OCI-LY1 (cell line): ENCODE measurements at regions not wholly inside any gene's neighbourhood (a gene's known extent, or its start where the extent isn't known, plus 50 kb on each side); places are given as distances from the start of the nearest gene placed in this dataset.

Experiments used
- H2AFZ ChIP-seq: fragments of 200-600 bp; sonication (generic), shearing (Covaris generic); 2 replicates; pipeline ENCODE4 v1.6.0; 2014; ENCODE audit warnings: antibody characterized with exemption, mild to moderate bottlenecking, low read length
- H3F3A ChIP-seq: fragments of 200-600 bp; sonication (generic), shearing (Covaris generic); 2 replicates; pipeline ENCODE4 v1.6.0; 2014; ENCODE audit warnings: mild to moderate bottlenecking, antibody characterized with exemption, low read length, moderate library complexity; ENCODE audit not compliant: insufficient read depth
- H3K27ac ChIP-seq: fragments of 200-600 bp; sonication (generic); 2 replicates; pipeline ENCODE4 v1.5.1; 2014; ENCODE audit warnings: low read length, mixed run types, mild to moderate bottlenecking, low read depth; ENCODE audit not compliant: poor library complexity, severe bottlenecking
- H3K27me3 ChIP-seq: fragments of 200-600 bp; sonication (generic); 2 replicates; pipeline ENCODE4 v1.6.0; 2014; ENCODE audit warnings: antibody characterized with exemption, mild to moderate bottlenecking, low read length, moderate library complexity; ENCODE audit not compliant: insufficient read depth
- H3K36me3 ChIP-seq: fragments of 200-600 bp; sonication (generic); 2 replicates; pipeline ENCODE4 v1.6.1; 2014; ENCODE audit warnings: mild to moderate bottlenecking, antibody characterized with exemption, low read length, moderate library complexity, mixed read lengths; ENCODE audit not compliant: insufficient read depth
- H3K4me1 ChIP-seq: fragments of 200-600 bp; sonication (generic); 2 replicates; pipeline ENCODE4 v1.5.1; 2014; ENCODE audit warnings: mild to moderate bottlenecking, low read length, moderate library complexity; ENCODE audit not compliant: insufficient read depth, severe bottlenecking
- H3K4me2 ChIP-seq: fragments of 200-600 bp; sonication (generic), shearing (Covaris generic); 2 replicates; pipeline ENCODE4 v1.6.1; 2014; ENCODE audit warnings: low read length
- H3K4me3 ChIP-seq: fragments of 200-600 bp; sonication (generic); 2 replicates; pipeline ENCODE4 v1.5.1; 2014; ENCODE audit warnings: low read length, low read depth, mild to moderate bottlenecking, mixed read lengths; ENCODE audit not compliant: poor library complexity, severe bottlenecking
- H3K79me2 ChIP-seq: fragments of 200-600 bp; shearing (Covaris generic); 2 replicates; pipeline ENCODE4 v1.6.1; 2016; ENCODE audit warnings: mixed run types, low read length, mixed read lengths; ENCODE audit not compliant: insufficient read depth
- H3K9ac ChIP-seq: fragments of 200-600 bp; sonication (generic), shearing (Covaris generic); 2 replicates; pipeline ENCODE4 v1.6.1; 2014; ENCODE audit warnings: mild to moderate bottlenecking, low read length, mixed read lengths
- H3K9me2 ChIP-seq: fragments of 200-600 bp; sonication (generic), shearing (Covaris generic); 2 replicates; pipeline ENCODE4 v1.6.1; 2014; ENCODE audit warnings: low read depth, mild to moderate bottlenecking, low read length, mixed read lengths
- H3K9me3 ChIP-seq: fragments of 200-600 bp; shearing (Covaris generic); 2 replicates; pipeline ENCODE4 v1.6.1; 2014; ENCODE audit warnings: low read length, mixed read lengths
- H4K20me1 ChIP-seq: fragments of 200-600 bp; sonication (generic), shearing (Covaris generic); 2 replicates; pipeline ENCODE4 v1.6.0; 2016; ENCODE audit warnings: mild to moderate bottlenecking, low read length; ENCODE audit not compliant: insufficient read depth
- EZH2 ChIP-seq: fragments of 200-600 bp; sonication (generic), shearing (Covaris generic); IDR thresholded peaks from 2 replicates; pipeline ENCODE4 v1.8.0; 2017; ENCODE audit warnings: borderline replicate concordance, mixed run types, mild to moderate bottlenecking, antibody characterized with exemption, low read length, moderate library complexity, mixed read lengths
- TF ChIP-seq, protein P1 (sequence below): fragments of 200-600 bp; sonication (generic), shearing (Covaris generic); IDR thresholded peaks from 2 replicates; pipeline ENCODE4 v1.5.1; 2017; ENCODE audit warnings: mild to moderate bottlenecking, antibody characterized with exemption, low read length, moderate library complexity, mixed read lengths

DNA sequence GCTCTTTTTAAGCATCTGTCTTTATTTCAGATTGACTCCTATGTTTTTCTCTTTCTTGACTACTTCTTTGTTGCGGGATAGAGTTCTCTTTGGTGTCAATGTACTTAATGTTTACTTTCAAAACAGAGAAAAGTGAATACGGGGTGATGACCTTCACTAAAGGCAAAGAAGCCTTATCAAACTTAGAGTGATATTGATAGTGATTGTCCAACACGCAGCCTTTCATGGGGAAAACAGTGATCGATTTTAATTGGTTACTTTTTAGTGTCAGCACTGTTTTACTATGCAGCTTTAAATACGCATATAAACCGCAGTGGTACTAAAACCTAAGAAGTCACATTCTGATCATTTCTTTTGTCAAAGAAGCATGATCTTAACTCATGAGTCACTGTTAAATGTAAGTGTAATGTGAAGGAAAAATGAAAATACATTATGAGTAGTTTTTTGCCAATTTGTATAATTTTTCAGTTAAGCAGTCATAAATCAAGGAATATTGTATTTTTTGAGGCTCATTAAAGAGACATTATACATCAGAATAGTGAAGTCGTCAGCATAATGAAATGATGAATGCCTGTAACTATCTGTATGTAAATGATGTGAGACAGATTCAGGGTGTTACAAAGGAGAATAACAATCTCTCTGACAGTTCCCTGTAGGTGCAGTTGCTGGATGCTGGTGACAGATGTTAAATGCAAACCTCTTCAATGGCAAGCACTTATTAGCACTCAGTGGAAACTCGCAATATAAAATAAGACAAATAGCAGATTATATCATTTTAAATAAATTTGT, 2082.8 kb upstream of the TENM3 start:
- Histone ChIP-seq H3K4me1 (peaks cover 41% of the 10 kb centered on the region), H3K36me3 (no peaks in the 10 kb centered on the region), H3K9ac (no peak overlapping the region), H3K9me2 (no peaks in the 10 kb centered on the region), H4K20me1 (no peaks in the 10 kb centered on the region), H3K4me2 (peak overlapping the region; percentile 23; the same call in 1 of the 2 replicates), H3K27ac (peak overlapping the region; percentile 39), H2AFZ (no peak overlapping the region), H3K27me3 (no peaks in the 10 kb centered on the region), H3F3A (no peaks in the 10 kb centered on the region), H3K4me3 (no peak overlapping the region), H3K9me3 (no peaks in the 10 kb centered on the region), H3K79me2 (no peaks in the 10 kb centered on the region)
- TF ChIP-seq, protein P1, sequence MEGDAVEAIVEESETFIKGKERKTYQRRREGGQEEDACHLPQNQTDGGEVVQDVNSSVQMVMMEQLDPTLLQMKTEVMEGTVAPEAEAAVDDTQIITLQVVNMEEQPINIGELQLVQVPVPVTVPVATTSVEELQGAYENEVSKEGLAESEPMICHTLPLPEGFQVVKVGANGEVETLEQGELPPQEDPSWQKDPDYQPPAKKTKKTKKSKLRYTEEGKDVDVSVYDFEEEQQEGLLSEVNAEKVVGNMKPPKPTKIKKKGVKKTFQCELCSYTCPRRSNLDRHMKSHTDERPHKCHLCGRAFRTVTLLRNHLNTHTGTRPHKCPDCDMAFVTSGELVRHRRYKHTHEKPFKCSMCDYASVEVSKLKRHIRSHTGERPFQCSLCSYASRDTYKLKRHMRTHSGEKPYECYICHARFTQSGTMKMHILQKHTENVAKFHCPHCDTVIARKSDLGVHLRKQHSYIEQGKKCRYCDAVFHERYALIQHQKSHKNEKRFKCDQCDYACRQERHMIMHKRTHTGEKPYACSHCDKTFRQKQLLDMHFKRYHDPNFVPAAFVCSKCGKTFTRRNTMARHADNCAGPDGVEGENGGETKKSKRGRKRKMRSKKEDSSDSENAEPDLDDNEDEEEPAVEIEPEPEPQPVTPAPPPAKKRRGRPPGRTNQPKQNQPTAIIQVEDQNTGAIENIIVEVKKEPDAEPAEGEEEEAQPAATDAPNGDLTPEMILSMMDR, result no peak
- no peak for TF ChIP-seq EZH2

DNA sequence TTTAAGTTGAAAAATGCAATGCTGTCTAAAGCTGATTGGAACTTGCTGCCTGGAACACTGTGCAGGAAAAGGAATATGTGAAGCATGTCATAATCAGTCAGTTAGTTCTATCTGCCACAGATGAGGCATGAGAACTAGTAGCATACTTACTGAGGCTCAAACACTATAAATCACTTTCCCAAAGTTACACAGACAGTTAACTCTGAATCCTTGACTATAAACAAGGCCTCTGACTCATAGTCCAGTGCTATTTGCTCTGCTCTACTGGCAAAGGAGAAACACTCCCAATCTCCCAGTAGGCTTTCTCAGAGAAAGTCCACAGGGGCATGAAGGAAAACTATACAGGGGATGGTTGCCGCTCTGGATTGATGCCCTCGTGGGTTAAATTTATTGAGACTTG, 2078.4 kb upstream of the TENM3 start:
- Histone ChIP-seq H3K4me2 (no peak overlapping the region), H3K36me3 (no peaks in the 10 kb centered on the region), H3K4me1 (peaks cover 15% of the 10 kb centered on the region), H3K27me3 (no peaks in the 10 kb centered on the region), H3K27ac (no peak overlapping the region), H4K20me1 (no peaks in the 10 kb centered on the region), H2AFZ (no peak overlapping the region), H3K9me3 (no peaks in the 10 kb centered on the region), H3F3A (no peaks in the 10 kb centered on the region), H3K9me2 (no peaks in the 10 kb centered on the region), H3K79me2 (no peaks in the 10 kb centered on the region), H3K4me3 (no peak overlapping the region), H3K9ac (no peak overlapping the region)
- TF ChIP-seq, protein P1, result no peak
- no peak for TF ChIP-seq EZH2

DNA sequence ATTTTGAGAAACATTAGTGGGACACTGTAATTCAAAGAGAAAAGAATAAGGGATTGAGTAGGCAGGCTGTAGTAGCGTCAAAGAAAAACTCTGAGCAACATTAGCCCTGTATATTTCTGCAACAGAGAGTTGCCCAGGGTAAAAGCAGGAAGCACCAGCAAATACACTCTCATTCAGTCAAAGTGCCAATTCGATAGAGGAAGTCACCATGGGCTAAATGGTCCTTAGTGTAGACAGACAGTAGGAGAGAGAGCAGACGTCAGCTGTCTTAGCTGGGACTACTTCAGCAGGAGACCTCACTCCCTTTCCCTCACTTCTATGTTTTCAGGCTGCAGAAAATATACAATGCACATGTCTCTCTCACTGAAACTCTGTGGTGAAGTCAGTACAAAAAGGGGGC, 2073.8 kb upstream of the TENM3 start:
- H3K9me3 ChIP-seq, result no peaks in the 10 kb centered on the region
- H2AFZ ChIP-seq, result no peak overlapping the region
- H3K27me3 ChIP-seq, result no peaks in the 10 kb centered on the region
- H3K9ac ChIP-seq, result no peak overlapping the region
- TF ChIP-seq, protein P1, result no peak
- TF ChIP-seq EZH2, result no peak
- H3K79me2 ChIP-seq, result no peaks in the 10 kb centered on the region
- H3K9me2 ChIP-seq, result no peaks in the 10 kb centered on the region
- H3K4me1 ChIP-seq, result no peaks in the 10 kb centered on the region
- no peaks in the 10 kb centered on the region for H3K36me3 ChIP-seq
- no peak overlapping the region for H3K27ac ChIP-seq
- H3K4me3 ChIP-seq, result no peak overlapping the region
- H3F3A ChIP-seq, result no peaks in the 10 kb centered on the region
- H4K20me1 ChIP-seq, result no peaks in the 10 kb centered on the region
- H3K4me2 ChIP-seq, result no peak overlapping the region
